ENCODE measurements at regions not wholly inside any gene's neighbourhood (a gene's known extent, or its start where the extent isn't known, plus 50 kb on each side); places are given as distances from the start of the nearest gene placed in this dataset.

GRCh38 chr6:170456886-170457698 is 96.0 kb downstream of the PSMB1 start:
- no peaks in the 10 kb centered on the region for H3K36me3 ChIP-seq (ENCODE audit: control insufficient read depth in 1 of 2, insufficient read depth in 2 of 2, low read depth in 1 of 2, low read length in 2 of 2)
- no peak overlapping the region for H3K9ac ChIP-seq (ENCODE audit: low read length)
- H3K4ac ChIP-seq (ENCODE audit: low read depth in 1 of 2, low read length in 2 of 2): no peak overlapping the region
- H2AFZ ChIP-seq (ENCODE audit: low read depth, low read length): no peak overlapping the region
- DNase-seq: no peak
- H3K18ac ChIP-seq (ENCODE audit: low read depth in 1 of 2, low read length in 2 of 2): no peak overlapping the region
- H4K91ac ChIP-seq (ENCODE audit: low read length): no peak overlapping the region
- H3K27ac ChIP-seq (ENCODE audit: low read length, poor library complexity, severe bottlenecking): no peak overlapping the region
- H2BK15ac ChIP-seq (ENCODE audit: low read depth, poor library complexity, severe bottlenecking): no peak overlapping the region
- no peaks in the 10 kb centered on the region for H3K79me1 ChIP-seq (replicated peaks; ENCODE audit: low read length, poor library complexity, severe bottlenecking)
- 88% methylated on average over 10 of the region's 11 CpGs for WGBS
- H2AK5ac ChIP-seq (ENCODE audit: low read length, severe bottlenecking): no peak overlapping the region
- no peak overlapping the region for H3K4me3 ChIP-seq (ENCODE audit: insufficient read depth in 1 of 2, low read depth in 1 of 2, low read length in 2 of 2)
- H3K9me3 ChIP-seq (ENCODE audit: control insufficient read depth, low read length): no peaks in the 10 kb centered on the region
- H3K4me2 ChIP-seq (ENCODE audit: low read length, poor library complexity, severe bottlenecking): no peak overlapping the region
- H3K4me1 ChIP-seq (ENCODE audit: control insufficient read depth, insufficient read depth, low read depth, low read length): peaks cover 22% of the 10 kb centered on the region
- H2BK5ac ChIP-seq (ENCODE audit: low read depth, low read length, poor library complexity, severe bottlenecking): no peak overlapping the region
- no peak overlapping the region for H2BK12ac ChIP-seq (ENCODE audit: low read length in 2 of 2)
- no peak overlapping the region for H2BK120ac ChIP-seq (ENCODE audit: low read depth, low read length)
- H4K8ac ChIP-seq (ENCODE audit: low read length): no peak overlapping the region
- no peak overlapping the region for H3K23ac ChIP-seq (ENCODE audit: low read length in 2 of 2)
- peaks cover 0 to 13% of the 10 kb centered on the region in 2 experiments for H3K27me3 ChIP-seq (ENCODE audit: control insufficient read depth in 1 of 2, insufficient read depth in 1 of 2, low read length in 2 of 2)
- H3K14ac ChIP-seq (ENCODE audit: low read length in 2 of 2): no peak overlapping the region
